GM10266 (cell line): ENCODE measurements at regions not wholly inside any gene's neighbourhood (a gene's known extent, or its start where the extent isn't known, plus 50 kb on each side); places are given as distances from the start of the nearest gene placed in this dataset.

ENCODE experiments used
- DNase-seq: peaks from one replicate; pipeline ENCODE4 v3.0.0; 2012; ENCODE audit errors: extremely low spot score
- TF ChIP-seq, protein P1 (sequence below): IDR thresholded peaks from 2 replicates; pipeline ENCODE4 v1.5.1; 2012; ENCODE audit warnings: mild to moderate bottlenecking, low read depth; ENCODE audit not compliant: control insufficient read depth, insufficient read depth; ENCODE audit errors: missing control alignments

DNA sequence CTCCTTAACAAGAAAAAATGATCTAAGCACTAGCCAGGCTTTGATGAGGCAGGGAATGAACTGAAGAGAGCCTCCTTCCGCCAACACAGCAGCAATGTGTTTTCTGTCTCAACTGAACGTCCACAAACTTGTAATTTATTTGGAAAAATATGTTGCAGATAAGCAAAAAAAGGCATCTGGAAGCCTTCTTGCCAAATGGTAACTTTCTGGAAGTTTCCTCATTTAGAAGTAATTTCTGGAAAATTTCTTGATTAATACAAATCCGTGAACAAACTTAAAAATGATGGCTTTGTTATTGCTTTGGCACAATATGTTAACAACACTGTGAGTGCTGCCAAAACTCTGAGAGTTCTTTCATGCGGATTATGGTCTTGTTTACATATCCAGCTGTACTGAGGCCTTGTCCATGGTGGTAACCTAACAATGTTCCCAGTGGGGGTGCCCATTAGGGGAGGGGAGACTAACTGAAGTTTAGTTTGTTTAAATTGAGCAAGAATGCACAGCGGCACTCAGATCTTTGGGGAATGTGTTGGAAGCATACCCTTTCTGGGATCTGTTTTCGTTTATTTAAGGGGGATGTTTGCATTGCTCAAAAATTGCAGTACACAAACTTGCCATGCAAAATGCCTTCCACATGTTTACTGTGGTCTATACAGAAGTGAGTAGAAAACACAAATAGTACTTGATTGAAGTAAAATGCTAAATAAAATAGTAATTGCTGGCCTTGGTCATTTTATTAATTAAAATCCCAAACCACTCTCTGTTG is 334.7 kb downstream of the NR2F1-AS1 start:
- no peak for DNase-seq
- TF ChIP-seq, protein P1, sequence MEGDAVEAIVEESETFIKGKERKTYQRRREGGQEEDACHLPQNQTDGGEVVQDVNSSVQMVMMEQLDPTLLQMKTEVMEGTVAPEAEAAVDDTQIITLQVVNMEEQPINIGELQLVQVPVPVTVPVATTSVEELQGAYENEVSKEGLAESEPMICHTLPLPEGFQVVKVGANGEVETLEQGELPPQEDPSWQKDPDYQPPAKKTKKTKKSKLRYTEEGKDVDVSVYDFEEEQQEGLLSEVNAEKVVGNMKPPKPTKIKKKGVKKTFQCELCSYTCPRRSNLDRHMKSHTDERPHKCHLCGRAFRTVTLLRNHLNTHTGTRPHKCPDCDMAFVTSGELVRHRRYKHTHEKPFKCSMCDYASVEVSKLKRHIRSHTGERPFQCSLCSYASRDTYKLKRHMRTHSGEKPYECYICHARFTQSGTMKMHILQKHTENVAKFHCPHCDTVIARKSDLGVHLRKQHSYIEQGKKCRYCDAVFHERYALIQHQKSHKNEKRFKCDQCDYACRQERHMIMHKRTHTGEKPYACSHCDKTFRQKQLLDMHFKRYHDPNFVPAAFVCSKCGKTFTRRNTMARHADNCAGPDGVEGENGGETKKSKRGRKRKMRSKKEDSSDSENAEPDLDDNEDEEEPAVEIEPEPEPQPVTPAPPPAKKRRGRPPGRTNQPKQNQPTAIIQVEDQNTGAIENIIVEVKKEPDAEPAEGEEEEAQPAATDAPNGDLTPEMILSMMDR: no peak

DNA sequence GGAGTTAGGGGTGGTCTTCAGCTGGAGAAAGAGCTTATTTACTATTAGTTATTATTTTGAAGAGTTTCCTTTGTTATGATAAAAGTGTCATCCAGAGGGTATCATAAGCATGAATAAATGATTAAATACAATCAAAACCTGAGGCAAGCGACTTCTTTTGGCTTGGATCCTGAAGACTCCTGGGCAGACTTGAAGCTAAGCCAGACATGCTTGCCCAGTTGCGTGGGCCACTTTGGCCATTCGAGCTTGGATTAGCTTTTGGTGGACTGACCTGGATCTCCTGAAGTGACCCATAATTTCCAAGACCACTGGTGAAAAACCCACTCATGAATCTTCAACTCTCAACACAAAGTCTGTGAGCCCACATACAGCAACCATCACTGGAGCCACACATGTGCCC is 335.8 kb downstream of the NR2F1-AS1 start:
- TF ChIP-seq, protein P1: no peak
- DNase-seq: no peak

DNA sequence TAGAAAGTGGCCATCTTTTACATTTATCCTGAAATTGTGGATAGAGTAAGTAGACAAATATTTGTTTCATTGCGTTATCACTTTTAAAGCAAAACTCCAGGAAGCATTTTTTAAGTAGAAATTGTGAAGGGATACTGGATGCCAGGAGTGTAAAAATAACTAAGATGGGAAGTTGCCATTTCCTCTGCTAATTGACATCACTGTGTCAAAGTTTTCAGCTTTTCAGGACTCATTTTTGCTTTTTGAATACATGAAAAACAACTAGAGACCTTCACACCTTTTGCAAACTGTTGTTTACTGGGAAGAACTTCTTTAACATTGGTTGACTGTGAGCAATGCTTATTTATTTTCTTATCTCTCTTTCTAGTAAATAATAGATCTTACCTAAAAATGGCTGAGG is 337.5 kb downstream of the NR2F1-AS1 start:
- TF ChIP-seq, protein P1: no peak
- no peak for DNase-seq

DNA sequence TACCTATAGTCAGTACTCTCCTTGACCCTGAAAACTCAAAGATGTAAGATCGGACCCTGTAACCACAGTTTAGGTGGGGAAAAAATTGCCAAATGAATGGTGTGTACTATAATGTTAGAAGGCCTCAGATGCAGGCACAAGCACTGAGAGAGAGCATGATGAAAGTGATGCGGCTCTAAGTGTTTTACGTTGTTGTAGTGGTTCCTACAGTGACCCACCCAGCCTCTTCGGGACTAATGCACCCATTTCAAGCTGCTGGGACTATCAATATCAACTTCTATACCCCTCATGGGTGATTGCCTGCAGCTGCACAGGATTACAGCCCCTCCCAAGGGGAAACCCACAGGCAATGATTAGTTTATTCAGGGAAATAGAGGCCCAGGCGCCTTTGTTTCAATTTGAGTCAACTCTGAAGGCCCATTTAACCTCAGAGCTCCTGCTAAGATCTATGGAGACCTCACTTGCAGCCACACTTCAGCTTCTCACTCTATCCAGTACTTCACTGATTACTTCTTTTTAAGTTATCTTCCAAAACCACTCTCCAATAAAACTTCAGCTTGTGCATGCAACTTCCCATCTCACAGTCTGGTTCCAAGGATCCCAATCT is 340.7 kb downstream of the NR2F1-AS1 start:
- no peak for DNase-seq
- TF ChIP-seq, protein P1: no peak

DNA sequence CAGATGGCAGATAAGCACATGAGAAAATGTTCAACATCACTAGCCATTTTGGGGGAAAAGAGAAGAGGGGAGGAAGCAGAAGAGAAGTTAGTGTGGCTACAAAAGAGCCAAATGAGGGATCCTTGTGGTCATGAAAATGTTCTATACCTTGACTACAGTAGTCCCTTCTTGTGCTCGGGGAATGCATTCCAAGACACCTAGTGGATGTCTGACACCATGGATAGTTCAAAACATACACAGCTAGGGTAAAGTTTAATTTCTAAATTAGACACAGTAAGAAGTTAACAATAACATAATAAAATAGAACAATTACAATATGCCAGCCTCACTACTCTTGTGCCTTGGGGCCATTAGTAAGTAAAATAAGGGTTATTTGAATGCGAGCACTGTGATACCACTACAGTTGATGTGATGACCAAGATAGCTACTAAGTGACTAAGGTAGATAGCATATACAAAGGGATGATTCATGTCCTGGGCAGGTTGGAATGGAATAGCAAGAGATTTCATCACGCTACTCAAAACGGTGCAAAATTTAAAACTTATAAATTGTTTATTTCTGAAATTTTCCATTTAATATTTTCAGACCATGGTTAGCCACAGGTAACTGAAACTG is 344.1 kb downstream of the NR2F1-AS1 start:
- no peak for DNase-seq
- TF ChIP-seq, protein P1: no peak

DNA sequence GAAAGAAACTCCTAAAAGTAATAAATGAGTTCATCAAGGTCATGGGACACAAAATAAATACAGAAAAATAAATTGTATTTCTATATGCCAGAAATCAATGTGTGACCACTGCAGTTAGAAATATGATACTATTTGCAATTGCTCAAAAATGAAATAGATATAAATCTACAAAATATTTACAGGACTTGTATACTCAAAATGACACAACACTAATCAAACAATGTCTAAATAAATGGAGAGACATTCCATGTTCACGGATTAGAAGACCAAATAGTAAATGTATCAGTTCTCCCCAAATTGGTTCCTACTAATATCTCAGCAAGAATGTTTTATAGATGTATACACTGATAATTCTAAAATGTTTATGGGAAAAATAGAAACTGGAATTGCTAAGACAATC is 345.3 kb downstream of the NR2F1-AS1 start:
- TF ChIP-seq, protein P1: no peak
- DNase-seq: no peak

DNA sequence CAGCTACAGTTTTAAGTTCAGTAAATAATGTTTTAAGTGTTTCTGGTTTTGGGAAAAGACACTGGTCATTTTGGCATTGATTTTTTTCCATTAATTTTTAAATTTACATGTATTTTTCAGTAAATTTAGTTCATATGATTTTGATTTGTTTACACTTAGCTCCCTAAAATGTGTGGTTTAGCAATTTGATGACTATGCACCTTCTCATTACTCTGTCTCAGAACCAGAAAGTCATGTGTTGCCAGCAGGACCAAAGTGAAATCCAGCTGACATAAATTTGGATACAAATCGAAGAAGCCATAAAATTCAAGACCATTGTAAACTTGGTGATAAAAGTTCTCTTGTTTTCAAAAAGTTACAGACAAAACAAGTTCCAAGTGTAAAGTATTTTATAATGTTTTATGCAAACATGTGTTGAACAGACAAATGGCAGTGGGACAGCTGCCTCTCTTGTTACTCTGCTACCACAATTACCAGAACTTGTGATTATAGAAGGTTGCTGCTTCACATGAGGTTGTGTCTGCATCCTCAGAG is 354.8 kb downstream of the NR2F1-AS1 start:
- DNase-seq: no peak
- TF ChIP-seq, protein P1: no peak
